ENCODE measurements at regions not wholly inside any gene's neighbourhood (a gene's known extent, or its start where the extent isn't known, plus 50 kb on each side); places are given as distances from the start of the nearest gene placed in this dataset.
"Not testable (repeated sequence)": the region's sequence is repeated elsewhere in the genome, so short reads cannot be mapped to it uniquely, and the experiment has no call there.

GRCh38 chr5:63211448-63212132 is 633.0 kb downstream of the LRRC70 start:
- Histone ChIP-seq H3K4me1 (peaks cover 0 to 26% (median 5%) of the 10 kb centered on the region in 4 donors), H3K36me3 (no peaks in the 10 kb centered on the region), H3K4me3 (no peak overlapping the region), H3K27ac (peak overlapping the region; percentile 30 to 88 (median 61)), H3K9me3 (no peaks in the 10 kb centered on the region), H3K27me3 (no peaks in the 10 kb centered on the region)
- ATAC-seq (peak; percentile 78 to 88 (median 83)), DNase-seq (no peak)
- intact Hi-C loops (cut with DNase I), result no loop called here
- TF ChIP-seq POLR2A (IDR thresholded peaks at IDR 0.05) (no peak), CTCF (IDR thresholded peaks at IDR 0.05) (no peak)
- 24% methylated on average over 2 of the region's 2 CpGs for WGBS (ENCODE audit: insufficient coverage, low coverage, low lambda C conversion rate, missing lambda C conversion rate)

GRCh38 chr5:63205976-63206375 is 627.4 kb downstream of the LRRC70 start:
- H3K27me3 ChIP-seq, result no peaks in the 10 kb centered on the region
- H3K27ac ChIP-seq, result no peak overlapping the region
- no peak for TF ChIP-seq POLR2A (IDR thresholded peaks at IDR 0.05)
- TF ChIP-seq CTCF (IDR thresholded peaks at IDR 0.05), result no peak
- 100% methylated on average over 2 of the region's 2 CpGs for WGBS (ENCODE audit: insufficient coverage, low coverage, low lambda C conversion rate, missing lambda C conversion rate)
- intact Hi-C loops (cut with DNase I), result no loop called here
- H3K4me3 ChIP-seq, result no peak overlapping the region
- peaks cover 0 to 3% (median 0%) of the 10 kb centered on the region in 4 donors for H3K4me1 ChIP-seq
- no peaks in the 10 kb centered on the region for H3K36me3 ChIP-seq
- H3K9me3 ChIP-seq, result no peaks in the 10 kb centered on the region
- no peak for ATAC-seq
- no peak for DNase-seq

- H3K27ac ChIP-seq, result no peak overlapping the region
- intact Hi-C loops (cut with DNase I), result no loop called here
- H3K36me3 ChIP-seq, result no peaks in the 10 kb centered on the region
- 44% methylated on average over 2 of the region's 2 CpGs for WGBS (ENCODE audit: insufficient coverage, low coverage, low lambda C conversion rate, missing lambda C conversion rate)
- no peak for ATAC-seq
- TF ChIP-seq CTCF (IDR thresholded peaks at IDR 0.05), result no peak
- TF ChIP-seq POLR2A (IDR thresholded peaks at IDR 0.05), result no peak
- DNase-seq, result no peak
- no peak overlapping the region for H3K4me3 ChIP-seq
- no peaks in the 10 kb centered on the region for H3K27me3 ChIP-seq
- no peaks in the 10 kb centered on the region for H3K4me1 ChIP-seq
- H3K9me3 ChIP-seq, result no peaks in the 10 kb centered on the region
Measured at GRCh38 chr5:63201738-63202137, 623.1 kb downstream of the LRRC70 start.

GRCh38 chr5:63194126-63194525 is 615.5 kb downstream of the LRRC70 start:
- no peaks in the 10 kb centered on the region for H3K9me3 ChIP-seq
- DNase-seq, result no peak
- H3K4me3 ChIP-seq, result no peak overlapping the region
- no peak overlapping the region for H3K27ac ChIP-seq
- H3K36me3 ChIP-seq, result no peaks in the 10 kb centered on the region
- TF ChIP-seq POLR2A (IDR thresholded peaks at IDR 0.05) (no peak), CTCF (IDR thresholded peaks at IDR 0.05) (no peak)
- no peaks in the 10 kb centered on the region for H3K27me3 ChIP-seq
- intact Hi-C loops (cut with DNase I), result no loop called here
- 80% methylated on average over 1 of the region's 3 CpGs for WGBS (ENCODE audit: insufficient coverage, low coverage, low lambda C conversion rate, missing lambda C conversion rate)
- no peaks in the 10 kb centered on the region for H3K4me1 ChIP-seq
- ATAC-seq, result no peak

- H3K4me3 ChIP-seq; H3K36me3 ChIP-seq; ATAC-seq; H3K4me1 ChIP-seq; intact Hi-C loops (cut with DNase I); H3K9me3 ChIP-seq; H3K27ac ChIP-seq; DNase-seq; H3K27me3 ChIP-seq: not testable (repeated sequence)
- WGBS (ENCODE audit: insufficient coverage, low coverage, low lambda C conversion rate, missing lambda C conversion rate), result 100% methylated on average over 1 of the region's 1 CpG
Measured at GRCh38 chr5:63180190-63180589, 601.6 kb downstream of the LRRC70 start.
